Left ventricle myocardium inferior (tissue), 1 donor: ENCODE measurements at regions not wholly inside any gene's neighbourhood (a gene's known extent, or its start where the extent isn't known, plus 50 kb on each side); places are given as distances from the start of the nearest gene placed in this dataset.

Experiments
- DNase-seq: peaks from one replicate; pipeline ENCODE4 v3.0.0-alpha.2; 2020
- H3K27ac ChIP-seq: fragments of 200-600 bp; replicated peaks from 2 replicates; pipeline ENCODE4 v1.8.0; 2021
- H3K27me3 ChIP-seq: fragments of 200-600 bp; 2 replicates; pipeline ENCODE4 v1.8.0; 2021; ENCODE audit warnings: low read depth
- H3K36me3 ChIP-seq: fragments of 200-600 bp; 2 replicates; pipeline ENCODE4 v1.8.0; 2021
- H3K4me1 ChIP-seq: fragments of 200-600 bp; 2 replicates; pipeline ENCODE4 v1.8.0; 2021
- H3K4me3 ChIP-seq: fragments of 200-600 bp; 2 replicates; pipeline ENCODE4 v1.8.0; 2021; ENCODE audit warnings: mild to moderate bottlenecking, moderate library complexity
- H3K9me3 ChIP-seq: fragments of 200-600 bp; replicated peaks from 2 replicates; pipeline ENCODE4 v1.8.0; 2021
- CTCF ChIP-seq: fragments of 200-600 bp; IDR thresholded peaks from 2 replicates; pipeline ENCODE4 v1.8.0; 2021; ENCODE audit warnings: antibody characterized with exemption, mild to moderate bottlenecking, borderline replicate concordance
- intact Hi-C: fragments of 100-400 bp; cut with micrococcal nuclease; formaldehyde crosslinking; loops from one replicate; pipeline ENCODE4 v1.11.0; 2022
- donor health status: DM: no; HTN: yes; CAD: no; lungs with severe emphysema.

GRCh38 chr21:20737227-20737913, 260.8 kb upstream of the NCAM2 start:
- no peaks in the 10 kb centered on the region for H3K36me3 ChIP-seq
- no peak overlapping the region for H3K4me3 ChIP-seq
- no peak for TF ChIP-seq CTCF
- no peaks in the 10 kb centered on the region for H3K4me1 ChIP-seq
- no peaks in the 10 kb centered on the region for H3K9me3 ChIP-seq
- intact Hi-C loops: no loop called here
- DNase-seq: no peak
- no peak overlapping the region for H3K27ac ChIP-seq
- no peaks in the 10 kb centered on the region for H3K27me3 ChIP-seq

GRCh38 chr21:20739421-20739820, 258.8 kb upstream of the NCAM2 start:
- no peak for DNase-seq
- Histone ChIP-seq H3K4me3 (no peak overlapping the region), H3K36me3 (no peaks in the 10 kb centered on the region), H3K27me3 (no peaks in the 10 kb centered on the region), H3K9me3 (no peaks in the 10 kb centered on the region), H3K27ac (no peak overlapping the region), H3K4me1 (no peaks in the 10 kb centered on the region)
- intact Hi-C loops: no loop called here
- no peak for TF ChIP-seq CTCF

- Histone ChIP-seq H3K36me3 (no peaks in the 10 kb centered on the region), H3K9me3 (no peaks in the 10 kb centered on the region), H3K27me3 (no peaks in the 10 kb centered on the region), H3K4me1 (no peaks in the 10 kb centered on the region), H3K4me3 (no peak overlapping the region), H3K27ac (no peak overlapping the region)
- intact Hi-C loops: no loop called here
- TF ChIP-seq CTCF: no peak
- DNase-seq: no peak
Measured at GRCh38 chr21:20741445-20741844, 256.8 kb upstream of the NCAM2 start.

- peaks cover 23% of the 10 kb centered on the region for H3K9me3 ChIP-seq
- no peak overlapping the region for H3K27ac ChIP-seq
- no peaks in the 10 kb centered on the region for H3K4me1 ChIP-seq
- no peak for DNase-seq
- intact Hi-C loops: no loop called here
- no peaks in the 10 kb centered on the region for H3K27me3 ChIP-seq
- TF ChIP-seq CTCF: no peak
- H3K36me3 ChIP-seq: no peaks in the 10 kb centered on the region
- H3K4me3 ChIP-seq: no peak overlapping the region
Measured at GRCh38 chr21:20760221-20760620, 238.0 kb upstream of the NCAM2 start.

- H3K4me1 ChIP-seq: no peaks in the 10 kb centered on the region
- no peaks in the 10 kb centered on the region for H3K27me3 ChIP-seq
- H3K36me3 ChIP-seq: no peaks in the 10 kb centered on the region
- intact Hi-C loops: no loop called here
- peaks cover 29% of the 10 kb centered on the region for H3K9me3 ChIP-seq
- H3K4me3 ChIP-seq: no peak overlapping the region
- DNase-seq: no peak
- no peak overlapping the region for H3K27ac ChIP-seq
- TF ChIP-seq CTCF: no peak
Measured at GRCh38 chr21:20774737-20775136, 223.5 kb upstream of the NCAM2 start.

GRCh38 chr21:20779321-20779720, 218.9 kb upstream of the NCAM2 start:
- H3K9me3 ChIP-seq: peaks cover 12% of the 10 kb centered on the region
- no peaks in the 10 kb centered on the region for H3K4me1 ChIP-seq
- no peak overlapping the region for H3K27ac ChIP-seq
- no peak for DNase-seq
- H3K4me3 ChIP-seq: no peak overlapping the region
- H3K36me3 ChIP-seq: no peaks in the 10 kb centered on the region
- no peaks in the 10 kb centered on the region for H3K27me3 ChIP-seq
- intact Hi-C loops: no loop called here
- TF ChIP-seq CTCF: no peak
